ENCODE measurements at regions not wholly inside any gene's neighbourhood (a gene's known extent, or its start where the extent isn't known, plus 50 kb on each side); places are given as distances from the start of the nearest gene placed in this dataset.

- TF ChIP-seq POLR2A (IDR thresholded peaks at IDR 0.05) (no peak), CTCF (IDR thresholded peaks at IDR 0.05) (no peak)
Observed at GRCh38 chr13:109667807-109668291, 118.5 kb downstream of the IRS2 start.
